Smooth muscle cell (in vitro differentiated cells): ENCODE measurements at regions not wholly inside any gene's neighbourhood (a gene's known extent, or its start where the extent isn't known, plus 50 kb on each side); places are given as distances from the start of the nearest gene placed in this dataset.

ENCODE experiments used
- DNase-seq: peaks from one replicate; lab custom pipeline; 2025; ENCODE audit not compliant: unreplicated experiment; lab: John Stamatoyannopoulos, UW
- H2AFZ ChIP-seq: fragments of 200-600 bp; sonication (generic); 2 replicates; pipeline ENCODE4 v1.6.0; 2016; ENCODE audit warnings: antibody characterized with exemption, low read depth, mild to moderate bottlenecking
- H3F3A ChIP-seq: fragments of 200-600 bp; sonication (generic); 2 replicates; pipeline ENCODE4 v1.6.0; 2017; ENCODE audit warnings: antibody characterized with exemption, low read depth
- H3K27ac ChIP-seq: fragments of 200-600 bp; sonication (generic); 2 replicates; pipeline ENCODE4 v1.5.1; 2016; ENCODE audit warnings: low read depth, mild to moderate bottlenecking
- H3K27me3 ChIP-seq: fragments of 200-600 bp; sonication (generic); 2 replicates; pipeline ENCODE4 v1.6.1; 2016; ENCODE audit warnings: low read depth, mild to moderate bottlenecking
- H3K36me3 ChIP-seq: fragments of 200-600 bp; sonication (generic); 2 replicates; pipeline ENCODE4 v1.5.1; 2016; ENCODE audit warnings: low read depth
- H3K4me1 ChIP-seq: fragments of 200-600 bp; sonication (generic); 2 replicates; pipeline ENCODE4 v1.5.1; 2016; ENCODE audit warnings: low read depth
- H3K4me2 ChIP-seq: fragments of 200-600 bp; sonication (generic); 2 replicates; pipeline ENCODE4 v1.6.0; 2016; ENCODE audit warnings: mild to moderate bottlenecking
- H3K4me3 ChIP-seq: fragments of 200-600 bp; sonication (generic); 2 replicates; pipeline ENCODE4 v1.5.1; 2016; ENCODE audit warnings: mild to moderate bottlenecking
- H3K79me2 ChIP-seq: fragments of 200-600 bp; sonication (generic); 2 replicates; pipeline ENCODE4 v1.6.0; 2016; ENCODE audit warnings: low read depth, mild to moderate bottlenecking
- H3K9ac ChIP-seq: fragments of 200-600 bp; sonication (generic); 2 replicates; pipeline ENCODE4 v1.6.0; 2016; ENCODE audit warnings: low read depth
- H3K9me3 ChIP-seq: fragments of 200-600 bp; sonication (generic); replicated peaks from 2 replicates; pipeline ENCODE4 v1.5.1; 2016; ENCODE audit warnings: low read depth
- H4K20me1 ChIP-seq: fragments of 200-600 bp; sonication (generic); 2 replicates; pipeline ENCODE4 v1.6.0; 2016; ENCODE audit warnings: low read depth
- WGBS: methylation state at CpG from one replicate; pipeline ENCODE4 v1.1.7; 2016; ENCODE audit warnings: low lambda C conversion rate; 5-methylcytosine and 5-hydroxymethylcytosine counted together
- TF ChIP-seq, protein P1 (sequence below): fragments of 200-600 bp; sonication (generic); IDR thresholded peaks from 2 replicates; pipeline ENCODE4 v1.5.1; 2017; ENCODE audit warnings: borderline replicate concordance, mild to moderate bottlenecking, antibody characterized with exemption; ENCODE audit not compliant: insufficient read depth, poor library complexity, severe bottlenecking

DNA sequence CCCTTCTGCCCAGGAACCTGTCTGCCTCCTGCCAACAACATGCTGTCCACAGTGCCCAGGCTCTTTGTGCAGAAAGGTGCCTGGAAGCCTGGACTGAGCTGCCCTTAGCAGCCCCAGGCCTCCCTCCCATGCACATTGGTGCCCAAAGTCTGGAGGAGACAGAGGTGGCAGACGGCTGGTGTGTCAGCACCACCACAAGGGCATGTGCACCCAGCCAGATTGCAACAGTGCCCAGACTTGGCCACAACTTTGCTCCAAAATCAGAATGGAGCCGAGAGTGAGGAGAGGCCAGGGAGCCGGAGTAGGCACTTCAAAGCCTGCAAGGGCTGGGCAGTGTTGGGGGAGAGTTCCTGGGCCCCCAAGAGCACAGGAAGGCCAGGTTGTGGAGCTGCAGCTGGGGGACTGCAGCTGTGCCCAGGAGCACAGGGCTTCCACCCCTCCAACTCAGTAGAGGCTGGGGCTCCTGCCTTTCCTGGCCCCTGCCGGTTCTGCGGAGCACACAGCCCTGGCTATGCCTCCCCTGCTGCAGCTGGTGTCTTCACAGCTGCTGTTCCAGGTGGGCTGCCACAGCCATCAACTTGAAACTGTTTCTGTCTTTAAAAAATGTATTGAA lies 1255.8 kb downstream of the SLITRK5 start:
- Histone ChIP-seq H3K9ac (no peak overlapping the region), H3K4me3 (no peak overlapping the region), H3K9me3 (no peaks in the 10 kb centered on the region), H3K36me3 (no peaks in the 10 kb centered on the region), H4K20me1 (no peaks in the 10 kb centered on the region), H3K27me3 (no peaks in the 10 kb centered on the region), H3K4me2 (no peak overlapping the region), H3F3A (no peaks in the 10 kb centered on the region), H3K79me2 (no peaks in the 10 kb centered on the region), H3K4me1 (no peaks in the 10 kb centered on the region), H2AFZ (no peak overlapping the region), H3K27ac (no peak overlapping the region)
- 91% methylated on average over 5 of the region's 5 CpGs for WGBS
- no peak for DNase-seq
- TF ChIP-seq, protein P1, sequence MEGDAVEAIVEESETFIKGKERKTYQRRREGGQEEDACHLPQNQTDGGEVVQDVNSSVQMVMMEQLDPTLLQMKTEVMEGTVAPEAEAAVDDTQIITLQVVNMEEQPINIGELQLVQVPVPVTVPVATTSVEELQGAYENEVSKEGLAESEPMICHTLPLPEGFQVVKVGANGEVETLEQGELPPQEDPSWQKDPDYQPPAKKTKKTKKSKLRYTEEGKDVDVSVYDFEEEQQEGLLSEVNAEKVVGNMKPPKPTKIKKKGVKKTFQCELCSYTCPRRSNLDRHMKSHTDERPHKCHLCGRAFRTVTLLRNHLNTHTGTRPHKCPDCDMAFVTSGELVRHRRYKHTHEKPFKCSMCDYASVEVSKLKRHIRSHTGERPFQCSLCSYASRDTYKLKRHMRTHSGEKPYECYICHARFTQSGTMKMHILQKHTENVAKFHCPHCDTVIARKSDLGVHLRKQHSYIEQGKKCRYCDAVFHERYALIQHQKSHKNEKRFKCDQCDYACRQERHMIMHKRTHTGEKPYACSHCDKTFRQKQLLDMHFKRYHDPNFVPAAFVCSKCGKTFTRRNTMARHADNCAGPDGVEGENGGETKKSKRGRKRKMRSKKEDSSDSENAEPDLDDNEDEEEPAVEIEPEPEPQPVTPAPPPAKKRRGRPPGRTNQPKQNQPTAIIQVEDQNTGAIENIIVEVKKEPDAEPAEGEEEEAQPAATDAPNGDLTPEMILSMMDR = no peak

GRCh38 chr13:88932950-88933349 lies 1261.8 kb downstream of the SLITRK5 start:
- Histone ChIP-seq H3K4me3 (no peak overlapping the region), H3K36me3 (no peaks in the 10 kb centered on the region), H3F3A (no peaks in the 10 kb centered on the region), H3K4me1 (no peaks in the 10 kb centered on the region), H4K20me1 (no peaks in the 10 kb centered on the region), H3K9me3 (no peaks in the 10 kb centered on the region), H2AFZ (no peak overlapping the region), H3K27me3 (no peaks in the 10 kb centered on the region), H3K27ac (no peak overlapping the region), H3K9ac (no peak overlapping the region), H3K4me2 (no peak overlapping the region), H3K79me2 (no peaks in the 10 kb centered on the region)
- TF ChIP-seq, protein P1 = no peak
- 96% methylated on average over 1 of the region's 1 CpG for WGBS
- DNase-seq = no peak

GRCh38 chr13:88937384-88937783 lies 1266.2 kb downstream of the SLITRK5 start:
- no peaks in the 10 kb centered on the region for H3K27me3 ChIP-seq
- H3K79me2 ChIP-seq = no peaks in the 10 kb centered on the region
- no peaks in the 10 kb centered on the region for H3F3A ChIP-seq
- no peak for DNase-seq
- H3K4me2 ChIP-seq = no peak overlapping the region
- no peak overlapping the region for H2AFZ ChIP-seq
- H3K36me3 ChIP-seq = no peaks in the 10 kb centered on the region
- no peak overlapping the region for H3K27ac ChIP-seq
- H3K9me3 ChIP-seq = no peaks in the 10 kb centered on the region
- H3K9ac ChIP-seq = no peak overlapping the region
- no peak overlapping the region for H3K4me3 ChIP-seq
- WGBS = 95% methylated on average over 3 of the region's 3 CpGs
- no peaks in the 10 kb centered on the region for H4K20me1 ChIP-seq
- H3K4me1 ChIP-seq = no peaks in the 10 kb centered on the region
- TF ChIP-seq, protein P1 = no peak

DNA sequence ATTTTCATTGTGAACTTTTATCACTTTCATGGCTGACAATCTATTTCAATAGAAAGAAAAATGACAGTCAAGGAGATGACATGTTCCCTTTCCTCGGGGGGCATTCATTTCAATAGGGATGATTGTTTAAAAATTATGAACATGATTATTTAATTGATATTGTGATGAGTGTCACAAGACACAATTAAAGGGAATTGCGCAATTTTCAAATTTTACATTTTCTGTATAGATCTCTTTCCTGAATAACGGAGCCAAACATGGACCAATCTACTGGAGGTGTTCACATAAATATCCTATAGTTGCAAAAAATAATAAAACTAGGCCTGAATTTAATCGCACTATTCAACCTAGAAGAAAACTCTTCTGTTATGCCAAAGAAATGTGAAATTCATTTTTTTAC lies 1274.6 kb downstream of the SLITRK5 start:
- no peaks in the 10 kb centered on the region for H4K20me1 ChIP-seq

More for the DNA sequence above, 1274.6 kb downstream of the SLITRK5 start:
- H2AFZ ChIP-seq = no peak overlapping the region
- no peak overlapping the region for H3K27ac ChIP-seq
- H3K4me3 ChIP-seq = no peak overlapping the region
- TF ChIP-seq, protein P1 = no peak
- no peak overlapping the region for H3K4me2 ChIP-seq
- no peaks in the 10 kb centered on the region for H3K9me3 ChIP-seq
- H3K27me3 ChIP-seq = no peaks in the 10 kb centered on the region
- H3K4me1 ChIP-seq = no peaks in the 10 kb centered on the region
- H3K36me3 ChIP-seq = no peaks in the 10 kb centered on the region
- no peaks in the 10 kb centered on the region for H3F3A ChIP-seq
- no peak overlapping the region for H3K9ac ChIP-seq
- no peak for DNase-seq
- 88% methylated on average over 4 of the region's 4 CpGs for WGBS
- no peaks in the 10 kb centered on the region for H3K79me2 ChIP-seq
